Suprapubic skin (tissue), 4 donors: ENCODE measurements at regions not wholly inside any gene's neighbourhood (a gene's known extent, or its start where the extent isn't known, plus 50 kb on each side); places are given as distances from the start of the nearest gene placed in this dataset.

Experiments used
- POLR2A ChIP-seq, 2 donors: fragments of 450-650 bp; IDR thresholded peaks; one replicate each; pipeline ENCODE4 v1.6.1; 2017; ENCODE audit warnings: antibody characterized with exemption in 2 of 2, mild to moderate bottlenecking in 2 of 2, moderate library complexity in 2 of 2
- POLR2AphosphoS5 ChIP-seq, 3 donors: sonication (generic); formaldehyde crosslinking; IDR thresholded peaks; one replicate each; pipeline ENCODE4 v1.6.1; 2017; ENCODE audit warnings: antibody characterized with exemption in 3 of 3

DNA sequence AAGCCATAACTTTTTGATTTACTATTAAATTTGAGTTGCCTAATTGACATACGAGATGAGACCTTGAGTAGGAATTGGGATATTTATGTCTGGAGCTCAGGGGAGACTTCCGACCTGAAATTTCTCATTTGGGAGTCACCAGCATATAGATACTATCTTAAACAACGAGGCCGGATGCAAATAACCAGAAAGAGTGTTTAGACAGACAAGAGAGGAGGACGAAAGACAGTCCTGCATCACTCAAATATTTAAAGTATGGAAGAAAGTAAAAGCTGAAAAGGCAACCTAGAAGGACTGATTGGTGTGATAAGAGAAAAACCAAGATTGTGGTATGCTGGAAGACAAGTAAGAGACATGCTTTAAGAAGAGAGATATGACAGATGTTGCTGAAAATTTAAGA, 675.0 kb upstream of the NUDT12 start:
- no peak for TF ChIP-seq POLR2AphosphoS5 (IDR thresholded peaks at IDR 0.05)
- no peak for TF ChIP-seq POLR2A (IDR thresholded peaks at IDR 0.05)
